T-helper 2 cell treated with Interferon-gamma antibody and Interleukin-4, amounts not matched to agents 5 μg/mL and 100 μg/mL, for 36 hours (primary cell): ENCODE measurements at regions not wholly inside any gene's neighbourhood (a gene's known extent, or its start where the extent isn't known, plus 50 kb on each side); places are given as distances from the start of the nearest gene placed in this dataset.

Experiments used
- DNase-seq: peaks from one replicate; pipeline ENCODE4 v3.0.0; 2021; ENCODE audit warnings: low spot score
- H3K27ac Mint-ChIP-seq: one replicate; pipeline ENCODE4 v1.8.0; 2021; ENCODE audit warnings: mild to moderate bottlenecking, mixed read lengths
- H3K27me3 Mint-ChIP-seq: one replicate; pipeline ENCODE4 v1.8.0; 2021; ENCODE audit warnings: low read depth, mixed read lengths
- H3K36me3 Mint-ChIP-seq: one replicate; pipeline ENCODE4 v1.8.0; 2021; ENCODE audit warnings: low read depth, mixed read lengths
- H3K4me1 Mint-ChIP-seq: one replicate; pipeline ENCODE4 v1.8.0; 2021; ENCODE audit warnings: low read depth, mixed read lengths
- H3K4me3 Mint-ChIP-seq: one replicate; pipeline ENCODE4 v1.8.0; 2022; ENCODE audit warnings: mild to moderate bottlenecking, moderate library complexity, mixed read lengths
- H3K9me3 Mint-ChIP-seq: one replicate; pipeline ENCODE4 v1.8.0; 2021; ENCODE audit warnings: mixed read lengths

DNA sequence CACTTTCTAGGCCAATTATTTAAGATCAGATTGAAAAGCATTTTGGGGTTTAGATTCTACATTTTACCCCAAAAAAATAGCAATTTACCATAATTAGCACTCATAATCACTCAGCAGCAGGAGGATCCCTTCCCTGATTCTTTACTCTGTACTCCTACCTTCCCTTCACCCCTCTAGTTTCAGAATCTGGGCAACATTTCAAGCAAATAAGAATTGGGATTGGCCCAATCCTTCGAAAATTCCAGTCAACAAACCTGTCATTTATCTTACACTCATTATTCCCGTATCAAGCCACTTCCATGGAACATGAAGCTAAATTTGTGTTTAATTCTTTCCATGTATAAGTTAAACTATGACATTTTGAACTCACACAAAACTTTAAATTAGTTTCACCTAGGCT, 349.1 kb upstream of the USP15 start:
- Mint-ChIP-seq H3K27me3 (no peaks in the 10 kb centered on the region), H3K4me1 (no peaks in the 10 kb centered on the region), H3K36me3 (no peaks in the 10 kb centered on the region), H3K27ac (no peak overlapping the region), H3K9me3 (no peaks in the 10 kb centered on the region), H3K4me3 (no peak overlapping the region)
- DNase-seq, result no peak

DNA sequence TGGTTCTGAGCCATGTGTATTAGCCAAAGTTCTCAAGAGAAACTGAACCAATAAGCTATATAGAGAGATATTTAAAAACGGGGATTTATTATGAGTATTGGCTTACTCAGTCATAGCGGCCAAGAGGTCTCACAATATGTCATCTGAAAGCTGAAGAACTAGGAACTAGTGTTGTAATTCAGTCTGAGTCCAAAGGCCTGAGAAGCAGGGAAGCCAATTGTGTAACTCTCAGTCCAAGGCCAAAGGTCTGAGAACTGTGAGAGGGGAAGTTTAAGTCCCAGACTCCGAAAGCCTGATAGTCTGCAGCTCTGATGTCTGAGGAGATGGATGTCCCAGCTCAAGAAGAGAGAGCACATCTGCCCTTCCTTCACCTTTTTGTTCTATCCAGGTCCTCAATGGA, 344.8 kb upstream of the USP15 start:
- H3K36me3 Mint-ChIP-seq, result no peaks in the 10 kb centered on the region
- H3K4me3 Mint-ChIP-seq, result no peak overlapping the region
- H3K27ac Mint-ChIP-seq, result no peak overlapping the region
- H3K4me1 Mint-ChIP-seq, result no peaks in the 10 kb centered on the region
- H3K27me3 Mint-ChIP-seq, result no peaks in the 10 kb centered on the region
- no peak for DNase-seq
- no peaks in the 10 kb centered on the region for H3K9me3 Mint-ChIP-seq

GRCh38 chr12:61916831-61917230, 343.4 kb upstream of the USP15 start:
- H3K27ac Mint-ChIP-seq, result no peak overlapping the region
- DNase-seq, result no peak
- H3K27me3 Mint-ChIP-seq, result no peaks in the 10 kb centered on the region

GRCh38 chr12:61919686-61920085, 340.5 kb upstream of the USP15 start:
- no peak overlapping the region for H3K4me3 Mint-ChIP-seq

More at GRCh38 chr12:61916831-61917230, 343.4 kb upstream of the USP15 start:
- peaks cover 10% of the 10 kb centered on the region for H3K9me3 Mint-ChIP-seq
- H3K4me3 Mint-ChIP-seq, result no peak overlapping the region
- no peaks in the 10 kb centered on the region for H3K36me3 Mint-ChIP-seq
- no peaks in the 10 kb centered on the region for H3K4me1 Mint-ChIP-seq

DNA sequence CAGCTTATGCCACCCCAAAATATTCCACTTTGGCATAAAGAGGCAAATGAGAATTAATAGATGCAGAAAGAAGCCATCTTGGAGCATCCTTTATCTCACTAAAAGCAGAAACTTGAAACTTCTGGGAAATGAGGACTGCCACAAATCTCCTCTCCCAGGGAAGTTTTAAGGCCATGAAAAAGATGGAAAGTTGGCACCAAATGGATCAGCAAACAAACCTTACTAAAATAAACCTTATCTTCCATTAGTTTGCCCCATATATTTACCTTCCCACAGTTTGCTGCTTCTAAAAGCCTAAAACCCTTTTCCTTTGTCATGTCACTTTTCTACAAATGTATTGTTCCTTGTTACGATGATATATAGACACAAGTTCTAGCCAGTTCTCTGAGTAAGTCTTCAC, 340.0 kb upstream of the USP15 start:
- H3K27me3 Mint-ChIP-seq, result no peaks in the 10 kb centered on the region
- H3K27ac Mint-ChIP-seq, result no peak overlapping the region
- no peak for DNase-seq
- peaks cover 23% of the 10 kb centered on the region for H3K9me3 Mint-ChIP-seq
- no peaks in the 10 kb centered on the region for H3K4me1 Mint-ChIP-seq
- H3K4me3 Mint-ChIP-seq, result no peak overlapping the region
- H3K36me3 Mint-ChIP-seq, result no peaks in the 10 kb centered on the region

More at GRCh38 chr12:61919686-61920085, 340.5 kb upstream of the USP15 start:
- no peak overlapping the region for H3K27ac Mint-ChIP-seq
- no peaks in the 10 kb centered on the region for H3K4me1 Mint-ChIP-seq
- no peaks in the 10 kb centered on the region for H3K27me3 Mint-ChIP-seq
- no peaks in the 10 kb centered on the region for H3K36me3 Mint-ChIP-seq
- no peak for DNase-seq
- peaks cover 19% of the 10 kb centered on the region for H3K9me3 Mint-ChIP-seq

GRCh38 chr12:61923152-61923551, 337.1 kb upstream of the USP15 start:
- Mint-ChIP-seq H3K27ac (no peak overlapping the region), H3K4me3 (no peak overlapping the region), H3K9me3 (peaks cover 36% of the 10 kb centered on the region), H3K27me3 (no peaks in the 10 kb centered on the region), H3K4me1 (no peaks in the 10 kb centered on the region), H3K36me3 (no peaks in the 10 kb centered on the region)
- DNase-seq, result no peak

- Mint-ChIP-seq H3K9me3 (no peaks in the 10 kb centered on the region), H3K4me3 (no peak overlapping the region), H3K27ac (no peak overlapping the region), H3K4me1 (no peaks in the 10 kb centered on the region), H3K36me3 (no peaks in the 10 kb centered on the region), H3K27me3 (no peaks in the 10 kb centered on the region)
- DNase-seq, result no peak
Measured at GRCh38 chr12:61934564-61934963, 325.6 kb upstream of the USP15 start.

DNA sequence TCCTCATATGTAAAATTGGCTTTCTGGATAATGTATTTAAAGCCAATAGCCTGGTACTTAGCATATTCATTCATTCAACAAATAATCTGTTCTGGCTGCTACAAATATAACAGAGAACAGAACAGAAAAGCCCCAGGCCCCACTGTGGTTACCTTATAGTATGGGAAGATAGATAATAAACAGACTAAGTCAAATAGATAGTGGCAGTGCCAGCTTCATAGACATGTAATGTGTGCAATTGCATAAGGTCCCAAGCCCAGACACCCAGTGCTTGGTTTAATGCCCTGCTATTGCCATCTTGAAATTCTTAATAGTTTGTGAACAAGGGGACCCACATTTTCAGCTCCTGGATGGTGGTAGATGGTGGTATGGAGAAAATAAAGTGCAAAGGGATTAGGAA, 320.2 kb upstream of the USP15 start:
- no peak for DNase-seq
- no peaks in the 10 kb centered on the region for H3K36me3 Mint-ChIP-seq
- H3K27me3 Mint-ChIP-seq, result no peaks in the 10 kb centered on the region
- H3K4me1 Mint-ChIP-seq, result no peaks in the 10 kb centered on the region
- H3K4me3 Mint-ChIP-seq, result no peak overlapping the region
- peaks cover 7% of the 10 kb centered on the region for H3K9me3 Mint-ChIP-seq
- no peak overlapping the region for H3K27ac Mint-ChIP-seq

GRCh38 chr12:61956545-61956944, 303.7 kb upstream of the USP15 start:
- H3K4me3 Mint-ChIP-seq, result no peak overlapping the region
- no peaks in the 10 kb centered on the region for H3K36me3 Mint-ChIP-seq
- no peaks in the 10 kb centered on the region for H3K4me1 Mint-ChIP-seq
- no peaks in the 10 kb centered on the region for H3K9me3 Mint-ChIP-seq
- DNase-seq, result no peak
- H3K27me3 Mint-ChIP-seq, result no peaks in the 10 kb centered on the region
- H3K27ac Mint-ChIP-seq, result no peak overlapping the region

GRCh38 chr12:61974461-61974860, 285.7 kb upstream of the USP15 start:
- H3K36me3 Mint-ChIP-seq, result no peaks in the 10 kb centered on the region
- no peaks in the 10 kb centered on the region for H3K4me1 Mint-ChIP-seq
- H3K27ac Mint-ChIP-seq, result no peak overlapping the region
- H3K27me3 Mint-ChIP-seq, result no peaks in the 10 kb centered on the region
- no peak for DNase-seq
- no peak overlapping the region for H3K4me3 Mint-ChIP-seq
- no peaks in the 10 kb centered on the region for H3K9me3 Mint-ChIP-seq

- peaks cover 5% of the 10 kb centered on the region for H3K4me1 Mint-ChIP-seq
- no peak overlapping the region for H3K27ac Mint-ChIP-seq
- DNase-seq, result no peak
- no peaks in the 10 kb centered on the region for H3K9me3 Mint-ChIP-seq
- H3K27me3 Mint-ChIP-seq, result no peaks in the 10 kb centered on the region
- H3K4me3 Mint-ChIP-seq, result no peak overlapping the region
- H3K36me3 Mint-ChIP-seq, result no peaks in the 10 kb centered on the region
Measured at GRCh38 chr12:61985830-61986229, 274.4 kb upstream of the USP15 start.

GRCh38 chr12:61987173-61987572, 273.0 kb upstream of the USP15 start:
- no peaks in the 10 kb centered on the region for H3K9me3 Mint-ChIP-seq
- no peak for DNase-seq
- no peaks in the 10 kb centered on the region for H3K4me1 Mint-ChIP-seq
- no peaks in the 10 kb centered on the region for H3K36me3 Mint-ChIP-seq
- H3K27ac Mint-ChIP-seq, result no peak overlapping the region
- H3K4me3 Mint-ChIP-seq, result no peak overlapping the region
- H3K27me3 Mint-ChIP-seq, result no peaks in the 10 kb centered on the region

- Mint-ChIP-seq H3K9me3 (no peaks in the 10 kb centered on the region), H3K27ac (no peak overlapping the region), H3K4me1 (no peaks in the 10 kb centered on the region), H3K36me3 (no peaks in the 10 kb centered on the region), H3K27me3 (no peaks in the 10 kb centered on the region), H3K4me3 (no peak overlapping the region)
- DNase-seq, result no peak
Measured at GRCh38 chr12:61991661-61992060, 268.5 kb upstream of the USP15 start.

- H3K4me3 Mint-ChIP-seq, result no peak overlapping the region
- H3K27ac Mint-ChIP-seq, result no peak overlapping the region
- no peaks in the 10 kb centered on the region for H3K9me3 Mint-ChIP-seq
- no peak for DNase-seq
- H3K27me3 Mint-ChIP-seq, result peaks cover 3% of the 10 kb centered on the region
- no peaks in the 10 kb centered on the region for H3K36me3 Mint-ChIP-seq
- H3K4me1 Mint-ChIP-seq, result no peaks in the 10 kb centered on the region
Measured at GRCh38 chr12:61993734-61994345, 266.4 kb upstream of the USP15 start.

DNA sequence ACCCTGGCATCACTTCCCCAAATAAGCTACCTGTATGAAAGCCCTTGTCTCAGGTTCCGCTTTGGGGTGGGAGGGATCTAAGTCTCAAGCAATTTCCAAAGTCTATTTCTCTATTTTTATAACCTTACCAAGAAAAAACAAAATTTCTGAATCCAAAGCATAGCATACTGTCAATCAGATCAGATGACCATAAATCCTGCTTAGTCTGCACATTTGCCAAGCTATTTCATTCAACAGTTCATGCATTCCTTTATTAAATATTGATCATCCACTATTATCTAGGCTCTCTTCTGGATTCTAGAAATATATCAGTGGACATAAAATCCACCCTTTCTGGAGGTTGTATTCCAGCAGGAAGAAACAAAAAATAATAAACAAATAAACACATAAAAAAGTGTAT, 263.5 kb upstream of the USP15 start:
- no peaks in the 10 kb centered on the region for H3K36me3 Mint-ChIP-seq
- no peaks in the 10 kb centered on the region for H3K4me1 Mint-ChIP-seq
- peaks cover 3% of the 10 kb centered on the region for H3K27me3 Mint-ChIP-seq
- H3K9me3 Mint-ChIP-seq, result no peaks in the 10 kb centered on the region
- H3K27ac Mint-ChIP-seq, result no peak overlapping the region
- H3K4me3 Mint-ChIP-seq, result no peak overlapping the region
- no peak for DNase-seq
